ENCODE measurements at regions not wholly inside any gene's neighbourhood (a gene's known extent, or its start where the extent isn't known, plus 50 kb on each side); places are given as distances from the start of the nearest gene placed in this dataset.

DNA sequence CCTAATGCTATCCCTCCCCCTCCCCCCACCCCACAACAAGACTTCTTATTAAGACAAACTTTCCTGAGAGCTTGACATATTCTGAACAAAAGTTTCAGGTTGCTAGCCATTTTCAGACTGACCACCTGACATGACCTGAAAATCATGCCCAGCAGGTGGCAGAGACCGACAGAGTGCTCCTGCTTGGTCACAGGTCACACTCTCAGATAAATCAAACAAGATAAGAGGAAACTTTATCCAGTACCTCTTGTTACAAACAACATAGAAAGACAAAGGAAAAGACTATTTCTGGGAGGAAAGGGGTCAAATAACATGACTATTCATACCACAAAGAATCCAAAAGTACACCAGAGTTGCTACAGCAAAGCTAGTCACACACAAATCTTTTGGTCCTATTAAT lies 107.4 kb downstream of the TMEM200C start:
- TF ChIP-seq, protein P1, sequence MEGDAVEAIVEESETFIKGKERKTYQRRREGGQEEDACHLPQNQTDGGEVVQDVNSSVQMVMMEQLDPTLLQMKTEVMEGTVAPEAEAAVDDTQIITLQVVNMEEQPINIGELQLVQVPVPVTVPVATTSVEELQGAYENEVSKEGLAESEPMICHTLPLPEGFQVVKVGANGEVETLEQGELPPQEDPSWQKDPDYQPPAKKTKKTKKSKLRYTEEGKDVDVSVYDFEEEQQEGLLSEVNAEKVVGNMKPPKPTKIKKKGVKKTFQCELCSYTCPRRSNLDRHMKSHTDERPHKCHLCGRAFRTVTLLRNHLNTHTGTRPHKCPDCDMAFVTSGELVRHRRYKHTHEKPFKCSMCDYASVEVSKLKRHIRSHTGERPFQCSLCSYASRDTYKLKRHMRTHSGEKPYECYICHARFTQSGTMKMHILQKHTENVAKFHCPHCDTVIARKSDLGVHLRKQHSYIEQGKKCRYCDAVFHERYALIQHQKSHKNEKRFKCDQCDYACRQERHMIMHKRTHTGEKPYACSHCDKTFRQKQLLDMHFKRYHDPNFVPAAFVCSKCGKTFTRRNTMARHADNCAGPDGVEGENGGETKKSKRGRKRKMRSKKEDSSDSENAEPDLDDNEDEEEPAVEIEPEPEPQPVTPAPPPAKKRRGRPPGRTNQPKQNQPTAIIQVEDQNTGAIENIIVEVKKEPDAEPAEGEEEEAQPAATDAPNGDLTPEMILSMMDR (IDR thresholded peaks at IDR 0.05): no peak
- TF ChIP-seq POLR2A (IDR thresholded peaks at IDR 0.05; ENCODE audit: low read depth): no peak

Data from esophagus muscularis mucosa (tissue), 3 donors.